Fibroblast of villous mesenchyme (primary cell): ENCODE measurements at regions not wholly inside any gene's neighbourhood (a gene's known extent, or its start where the extent isn't known, plus 50 kb on each side); places are given as distances from the start of the nearest gene placed in this dataset.

Experiments
- DNase-seq: peaks from one replicate; pipeline ENCODE4 v3.0.0-alpha.2; 2010; ENCODE audit warnings: low read depth
- H3K4me3 ChIP-seq: 2 replicates; pipeline ENCODE4 v1.5.1; 2011; ENCODE audit warnings: low read depth, mild to moderate bottlenecking, low read length
- TF ChIP-seq, protein P1 (sequence below): IDR thresholded peaks from 2 replicates; pipeline ENCODE4 v1.5.1; 2012; ENCODE audit warnings: low read depth, mild to moderate bottlenecking, low read length; ENCODE audit not compliant: insufficient read depth

DNA sequence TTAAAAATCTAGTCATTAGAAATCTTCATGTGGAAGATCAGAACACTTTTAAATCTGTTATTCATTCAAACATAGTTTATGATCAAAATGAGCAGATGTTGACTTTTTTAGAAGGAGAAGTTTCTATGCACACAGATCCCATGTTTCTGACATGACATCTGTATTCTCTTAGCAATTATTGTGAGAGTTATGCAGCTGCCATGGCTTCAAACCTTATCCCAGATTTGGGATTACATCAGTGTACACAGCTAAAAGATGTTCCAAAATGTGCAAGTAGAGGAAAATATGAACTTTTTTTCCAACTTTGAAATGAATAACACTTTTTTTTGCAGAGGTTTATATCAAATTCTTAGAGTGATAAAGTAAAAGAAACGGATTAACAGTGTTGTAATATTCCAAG, 1166.9 kb downstream of the ZPLD1 start:
- TF ChIP-seq, protein P1, sequence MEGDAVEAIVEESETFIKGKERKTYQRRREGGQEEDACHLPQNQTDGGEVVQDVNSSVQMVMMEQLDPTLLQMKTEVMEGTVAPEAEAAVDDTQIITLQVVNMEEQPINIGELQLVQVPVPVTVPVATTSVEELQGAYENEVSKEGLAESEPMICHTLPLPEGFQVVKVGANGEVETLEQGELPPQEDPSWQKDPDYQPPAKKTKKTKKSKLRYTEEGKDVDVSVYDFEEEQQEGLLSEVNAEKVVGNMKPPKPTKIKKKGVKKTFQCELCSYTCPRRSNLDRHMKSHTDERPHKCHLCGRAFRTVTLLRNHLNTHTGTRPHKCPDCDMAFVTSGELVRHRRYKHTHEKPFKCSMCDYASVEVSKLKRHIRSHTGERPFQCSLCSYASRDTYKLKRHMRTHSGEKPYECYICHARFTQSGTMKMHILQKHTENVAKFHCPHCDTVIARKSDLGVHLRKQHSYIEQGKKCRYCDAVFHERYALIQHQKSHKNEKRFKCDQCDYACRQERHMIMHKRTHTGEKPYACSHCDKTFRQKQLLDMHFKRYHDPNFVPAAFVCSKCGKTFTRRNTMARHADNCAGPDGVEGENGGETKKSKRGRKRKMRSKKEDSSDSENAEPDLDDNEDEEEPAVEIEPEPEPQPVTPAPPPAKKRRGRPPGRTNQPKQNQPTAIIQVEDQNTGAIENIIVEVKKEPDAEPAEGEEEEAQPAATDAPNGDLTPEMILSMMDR: no peak
- DNase-seq: no peak
- H3K4me3 ChIP-seq: no peak overlapping the region

DNA sequence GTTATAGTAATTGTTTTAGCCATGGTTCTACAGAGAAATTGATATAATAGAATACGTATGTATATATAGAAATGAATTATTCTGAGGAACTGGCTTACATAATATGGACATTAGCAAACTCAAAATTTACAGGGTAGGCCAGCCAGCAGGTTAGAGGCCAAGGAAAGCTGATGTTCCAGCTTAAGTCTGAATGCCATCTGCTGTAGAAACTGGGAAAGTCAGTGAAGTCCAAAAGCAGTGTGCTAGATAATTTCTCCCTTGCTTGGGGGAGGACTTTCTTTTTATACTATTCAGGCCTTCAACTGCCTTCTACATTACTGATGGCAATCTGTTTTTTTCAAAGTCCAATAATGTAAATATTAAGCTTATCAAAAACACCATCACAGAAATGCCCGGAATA, 1174.7 kb downstream of the ZPLD1 start:
- no peak overlapping the region for H3K4me3 ChIP-seq
- no peak for DNase-seq
- TF ChIP-seq, protein P1: no peak

DNA sequence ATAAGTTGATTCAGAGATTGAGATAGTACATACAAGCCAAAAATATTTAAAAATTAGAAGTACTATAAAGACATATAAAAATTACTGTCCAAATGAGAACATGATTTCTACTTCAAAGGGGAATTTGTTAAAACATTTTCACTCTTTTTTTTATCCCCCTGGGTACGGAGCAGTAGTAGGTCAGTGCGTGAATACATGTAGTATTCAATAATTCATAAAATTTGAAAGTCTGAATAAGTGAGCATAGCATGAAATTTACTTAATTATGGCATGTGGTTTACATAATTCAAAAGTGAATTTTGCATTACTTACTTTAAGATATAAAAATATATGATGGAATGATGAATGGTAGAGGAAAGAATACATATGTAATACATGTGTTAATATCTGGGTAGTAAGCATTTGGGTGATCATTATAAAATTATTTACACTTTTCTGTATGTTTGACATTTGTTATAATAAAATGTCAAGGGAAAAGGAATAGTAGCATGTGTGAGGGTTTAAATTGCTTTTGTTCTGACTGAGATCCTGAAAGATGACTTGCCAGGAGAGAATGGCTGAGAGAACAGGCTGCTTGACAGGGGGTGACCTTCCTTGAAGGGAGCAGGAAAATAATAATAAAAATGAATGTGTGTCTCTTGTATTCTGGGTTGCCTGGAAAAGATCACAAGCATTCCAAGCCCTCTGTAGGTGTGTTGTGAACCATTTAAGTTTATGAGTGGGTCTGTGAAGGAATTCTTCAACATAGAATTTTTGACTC, 1178.8 kb downstream of the ZPLD1 start:
- H3K4me3 ChIP-seq: no peak overlapping the region
- no peak for DNase-seq
- TF ChIP-seq, protein P1: no peak

DNA sequence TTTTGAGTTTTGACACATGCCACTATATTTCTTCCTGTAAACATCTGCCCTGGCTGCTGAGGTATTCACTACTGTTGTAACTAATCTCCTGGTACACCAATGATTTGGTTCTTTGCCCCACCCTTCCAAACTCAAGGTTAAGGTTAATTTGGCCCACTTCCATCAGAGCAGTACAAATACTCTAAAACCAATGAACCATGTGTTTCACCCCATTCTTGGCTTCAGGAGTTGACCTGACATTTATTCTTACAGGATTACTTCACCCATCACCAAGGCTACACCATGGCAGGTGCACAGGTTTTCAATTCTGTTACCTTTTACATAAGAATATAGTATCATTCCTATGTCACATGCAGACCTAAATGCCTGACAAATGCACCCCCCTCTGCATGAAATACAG, 1179.9 kb downstream of the ZPLD1 start:
- H3K4me3 ChIP-seq: no peak overlapping the region
- TF ChIP-seq, protein P1: no peak
- DNase-seq: no peak

DNA sequence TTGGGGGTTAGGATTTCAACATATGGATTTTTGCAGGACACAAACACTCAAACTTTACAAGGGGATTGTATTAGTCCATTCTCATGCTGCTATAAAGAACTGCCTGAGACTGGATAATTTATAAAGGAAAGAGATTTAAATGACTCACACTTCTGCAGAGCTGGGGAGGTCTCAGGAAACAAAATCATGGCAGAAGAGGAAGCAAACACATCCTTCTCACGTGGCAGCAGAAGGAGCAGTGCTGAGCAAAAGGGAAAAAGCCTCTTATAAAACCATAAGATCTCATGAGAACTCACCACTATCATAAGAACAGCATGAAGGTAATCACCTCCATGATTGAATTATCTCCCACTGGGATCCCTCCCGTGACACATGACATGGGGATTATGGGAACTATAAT, 1183.1 kb downstream of the ZPLD1 start:
- no peak overlapping the region for H3K4me3 ChIP-seq
- DNase-seq: no peak
- TF ChIP-seq, protein P1: no peak

DNA sequence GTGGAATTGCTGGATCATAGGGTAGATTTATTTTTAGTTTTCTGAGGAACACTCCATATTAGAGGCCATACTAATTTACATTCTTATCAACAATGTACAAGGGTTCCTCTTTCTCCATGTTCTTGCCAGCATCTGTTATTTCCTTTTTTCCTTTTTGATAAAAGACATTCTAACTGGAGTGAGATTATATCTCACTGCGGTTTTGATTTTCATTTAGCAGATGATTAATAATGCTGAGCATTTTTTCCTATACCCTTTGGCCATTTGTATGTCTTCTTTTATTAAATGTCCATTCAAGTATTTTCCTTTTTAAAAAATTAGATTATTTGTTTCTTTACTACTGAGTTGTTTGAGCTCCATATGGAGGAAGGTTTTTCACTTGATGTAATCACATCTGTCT, 1189.5 kb downstream of the ZPLD1 start:
- no peak overlapping the region for H3K4me3 ChIP-seq
- TF ChIP-seq, protein P1: no peak
- DNase-seq: no peak

DNA sequence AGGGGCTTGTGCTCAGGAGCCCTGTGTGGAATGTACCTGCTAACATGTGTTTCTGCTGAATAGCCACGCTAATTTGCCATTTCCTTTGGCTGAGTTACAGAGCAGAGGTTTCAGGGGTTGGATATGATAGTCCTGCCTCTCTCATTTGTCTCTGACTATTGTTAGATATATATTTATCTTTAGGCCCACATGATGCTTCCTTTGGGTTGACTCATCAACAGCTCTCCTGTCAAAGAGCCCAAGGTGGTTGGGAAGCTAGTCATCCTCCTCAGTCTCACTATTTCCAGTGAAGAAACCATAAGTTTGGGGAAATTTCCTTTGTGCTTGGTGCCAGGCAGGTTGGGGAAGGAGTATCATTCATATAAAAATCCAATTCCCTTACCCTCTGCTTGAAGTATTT, 1194.6 kb downstream of the ZPLD1 start:
- no peak for DNase-seq
- no peak overlapping the region for H3K4me3 ChIP-seq
- TF ChIP-seq, protein P1: no peak
